ENCODE measurements at regions not wholly inside any gene's neighbourhood (a gene's known extent, or its start where the extent isn't known, plus 50 kb on each side); places are given as distances from the start of the nearest gene placed in this dataset.

GRCh38 chr5:89710006-89710405 is 699.5 kb downstream of the CETN3 start:
- Histone ChIP-seq H3K9me3 (no peaks in the 10 kb centered on the region), H3K4me1 (peaks cover 0 to 8% (median 2%) of the 10 kb centered on the region in 6 donors), H3K4me3 (no peak overlapping the region), H3K27me3 (replicated peaks in 1 of 7) (no peaks in the 10 kb centered on the region), H3K36me3 (no peaks in the 10 kb centered on the region), H3K27ac (no peak overlapping the region)
- DNase-seq = no peak
- TF ChIP-seq POLR2A (IDR thresholded peaks at IDR 0.05) (no peak), CTCF (IDR thresholded peaks at IDR 0.05 in 8 of 11, conservative IDR thresholded peaks at IDR 0.05 in 3 of 11) (no peak), POLR2AphosphoS5 (IDR thresholded peaks at IDR 0.05) (no peak)
- intact Hi-C loops (cut with DNase I; ENCODE audit: low total_unique reads) = no loop called here
- 95 to 100% (median 97%) methylated on average over 1 of the region's 1 CpG for WGBS, 5 donors

GRCh38 chr5:89707891-89708290 is 701.7 kb downstream of the CETN3 start:
- no peaks in the 10 kb centered on the region for H3K9me3 ChIP-seq
- WGBS, 5 donors = 37 to 56% (median 45%) methylated on average over 2 of the region's 2 CpGs
- no peaks in the 10 kb centered on the region for H3K36me3 ChIP-seq
- intact Hi-C loops (cut with DNase I; ENCODE audit: low total_unique reads) = no loop called here
- H3K27me3 ChIP-seq (replicated peaks in 1 of 7) = no peaks in the 10 kb centered on the region
- peaks cover 0 to 8% (median 2%) of the 10 kb centered on the region in 6 donors for H3K4me1 ChIP-seq
- DNase-seq = no peak
- no peak for TF ChIP-seq CTCF (IDR thresholded peaks at IDR 0.05 in 8 of 11, conservative IDR thresholded peaks at IDR 0.05 in 3 of 11)
- no peak for TF ChIP-seq POLR2A (IDR thresholded peaks at IDR 0.05)
- H3K27ac ChIP-seq = no peak overlapping the region
- no peak overlapping the region for H3K4me3 ChIP-seq

GRCh38 chr5:89706731-89707130 is 702.8 kb downstream of the CETN3 start:
- Histone ChIP-seq H3K4me1 (peaks cover 0 to 8% (median 2%) of the 10 kb centered on the region in 6 donors), H3K9me3 (no peaks in the 10 kb centered on the region), H3K27me3 (replicated peaks in 1 of 7) (no peaks in the 10 kb centered on the region), H3K4me3 (no peak overlapping the region), H3K36me3 (no peaks in the 10 kb centered on the region), H3K27ac (no peak overlapping the region)
- TF ChIP-seq POLR2AphosphoS5 (IDR thresholded peaks at IDR 0.05) = no peak
- no peak for TF ChIP-seq POLR2A (IDR thresholded peaks at IDR 0.05)
- no peak for TF ChIP-seq CTCF (IDR thresholded peaks at IDR 0.05 in 8 of 11, conservative IDR thresholded peaks at IDR 0.05 in 3 of 11)
- intact Hi-C loops (cut with DNase I; ENCODE audit: low total_unique reads) = no loop called here
- no peak for DNase-seq
- 90 to 100% (median 93%) methylated on average over 1 of the region's 1 CpG for WGBS, 5 donors

- no peak for TF ChIP-seq CTCF (IDR thresholded peaks at IDR 0.05 in 8 of 11, conservative IDR thresholded peaks at IDR 0.05 in 3 of 11)
- TF ChIP-seq POLR2A (IDR thresholded peaks at IDR 0.05) = no peak
- TF ChIP-seq POLR2AphosphoS5 (IDR thresholded peaks at IDR 0.05) = no peak
- Histone ChIP-seq H3K9me3 (no peaks in the 10 kb centered on the region), H3K27ac (no peak overlapping the region), H3K36me3 (no peaks in the 10 kb centered on the region), H3K4me3 (no peak overlapping the region), H3K27me3 (replicated peaks in 1 of 7) (no peaks in the 10 kb centered on the region), H3K4me1 (peaks cover 0 to 8% (median 2%) of the 10 kb centered on the region in 6 donors)
- DNase-seq = no peak
- intact Hi-C loops (cut with DNase I; ENCODE audit: low total_unique reads) = no loop called here
Measured at GRCh38 chr5:89703817-89704216, 705.7 kb downstream of the CETN3 start.

Measured in spleen (tissue), 11 donors.